ENCODE measurements at regions not wholly inside any gene's neighbourhood (a gene's known extent, or its start where the extent isn't known, plus 50 kb on each side); places are given as distances from the start of the nearest gene placed in this dataset.

DNA sequence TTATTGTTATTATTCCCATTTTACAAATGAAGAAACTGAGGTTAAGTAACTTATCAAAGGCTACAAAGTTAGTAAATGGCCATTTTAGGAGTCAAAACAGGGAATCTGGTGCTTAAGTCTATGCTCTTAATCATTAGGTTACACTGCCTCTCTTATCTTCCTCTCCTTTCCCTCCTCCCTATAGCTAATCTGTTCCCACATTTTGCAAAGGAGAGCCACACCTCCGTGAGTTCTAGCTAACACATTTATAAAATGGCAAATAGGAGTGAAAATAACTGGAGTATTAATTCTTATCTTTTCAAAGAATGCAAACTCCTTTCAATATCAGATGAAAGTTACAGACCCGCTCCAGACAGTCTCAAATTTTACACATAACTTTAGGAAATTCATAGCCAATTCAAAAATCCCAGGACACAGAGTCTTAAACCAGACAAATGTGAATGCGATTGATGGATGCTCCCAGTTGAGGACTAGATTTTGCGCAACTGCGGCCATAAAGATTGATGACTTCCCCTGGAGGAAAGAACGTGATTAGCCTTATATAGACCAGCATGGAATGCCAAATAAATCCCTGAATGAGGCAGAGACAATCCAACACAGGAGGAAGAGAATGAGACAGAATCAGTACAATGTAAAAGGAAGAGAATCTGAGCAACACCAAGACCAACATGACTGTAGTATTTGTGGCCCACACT, 225.0 kb upstream of the ARID2 start (continued):
- TF ChIP-seq REST (IDR thresholded peaks at IDR 0.05; ENCODE audit: low read depth, low read length): no peak
- TF ChIP-seq MAX (IDR thresholded peaks at IDR 0.05; ENCODE audit: low read depth): no peak
- no peak for TF ChIP-seq MEF2A (IDR thresholded peaks at IDR 0.05; ENCODE audit: borderline replicate concordance, low read depth)
- TF ChIP-seq CTCF (IDR thresholded peaks at IDR 0.05): no peak

GRCh38 chr12:45509187-45509586, 220.3 kb upstream of the ARID2 start:
- DNase-seq: no peak
- Histone ChIP-seq H3K36me3 (replicated peaks in 1 of 2; ENCODE audit: control insufficient read depth in 1 of 2, insufficient read depth in 2 of 2, low read length in 1 of 2) (no peaks in the 10 kb centered on the region), H3K79me2 (ENCODE audit: insufficient read depth) (no peaks in the 10 kb centered on the region), H4K20me1 (ENCODE audit: insufficient read depth) (no peaks in the 10 kb centered on the region), H3K9ac (no peak overlapping the region), H3K27ac (ENCODE audit: low read depth in 2 of 2, low read length in 1 of 2) (no peak overlapping the region), H3K27me3 (ENCODE audit: insufficient read depth) (no peaks in the 10 kb centered on the region), H3K9me3 (no peaks in the 10 kb centered on the region), H3F3A (replicated peaks; ENCODE audit: insufficient read depth) (no peaks in the 10 kb centered on the region), H3K4me3 (ENCODE audit: low read depth in 2 of 2, low read length in 1 of 2) (no peak overlapping the region), H3K4me2 (no peak overlapping the region), H2AFZ (ENCODE audit: low read depth) (no peak overlapping the region), H3K4me1 (ENCODE audit: control insufficient read depth in 1 of 2, insufficient read depth in 2 of 2, low read depth in 1 of 2, low read length in 1 of 2) (no peaks in the 10 kb centered on the region), H3K9me2 (no peaks in the 10 kb centered on the region)
- ChIA-PET CTCF (interaction anchor here (1.0 kb wide), 1 partner anchor 9 kb away, joined by 3 read pairs; no protein-coding TSS in a partner anchor), POLR2A (no interaction called here)
- no peak for TF ChIP-seq REST (IDR thresholded peaks at IDR 0.05; ENCODE audit: low read depth, low read length)
- TF ChIP-seq FOSL2 (IDR thresholded peaks at IDR 0.05; ENCODE audit: borderline replicate concordance, low read depth): no peak
- TF ChIP-seq IRF3 (IDR thresholded peaks at IDR 0.05; ENCODE audit: low read depth, low read length): no peak
- 0% methylated on average over 1 of the region's 2 CpGs for WGBS (ENCODE audit: low lambda C conversion rate)

Data from SK-N-SH (cell line).